SK-N-SH (cell line): ENCODE measurements at regions not wholly inside any gene's neighbourhood (a gene's known extent, or its start where the extent isn't known, plus 50 kb on each side); places are given as distances from the start of the nearest gene placed in this dataset.
A peak's percentile ranks its signal among the peaks of the same experiment; 100 is the strongest.

Experiments used
- CTCF ChIA-PET: fragments of 300-600, 350-600 bp; formaldehyde crosslinking; extraction: SDS; loops from one replicate; lab custom pipeline; 2021; lab: Yijun Ruan, JAX
- POLR2A ChIA-PET: fragments of 350-600 bp; sonication (Branson Sonifier 250); formaldehyde crosslinking; extraction: SDS; loops from one replicate; lab custom pipeline; 2020; ENCODE audit warnings: antibody characterized with exemption, inconsistent platforms; lab: Yijun Ruan, JAX
- DNase-seq: peaks from one replicate; pipeline ENCODE4 v3.0.0; 2012
- H2AFZ ChIP-seq: fragments of 200-600 bp; sonication (generic); 2 replicates; pipeline ENCODE4 v1.8.1; 2016; ENCODE audit warnings: antibody characterized with exemption, mild to moderate bottlenecking, low read depth
- H3F3A ChIP-seq: fragments of 200-600 bp; sonication (generic); replicated peaks from 2 replicates; pipeline ENCODE3; 2016; ENCODE audit warnings: antibody characterized with exemption, mild to moderate bottlenecking; ENCODE audit not compliant: insufficient read depth
- H3K27ac ChIP-seq, 2 experiments: fragments of 200-500 bp in 1 of 2; fragments of 200-600 bp in 1 of 2; sonication (Bioruptor generic) in 1 of 2; sonication (generic), shearing (Covaris generic) in 1 of 2; 2 replicates each; pipeline versions ENCODE4 v1.5.1 to v1.6.1; 2014 to 2016; ENCODE audit warnings: low read depth in 2 of 2, inconsistent platforms in 1 of 2, low read length in 1 of 2, mild to moderate bottlenecking in 1 of 2, mixed read lengths in 1 of 2
- H3K27me3 ChIP-seq: fragments of 200-600 bp; sonication (generic), shearing (Covaris generic); 2 replicates; pipeline ENCODE4 v1.6.1; 2016; ENCODE audit warnings: mixed run types; ENCODE audit not compliant: insufficient read depth
- H3K36me3 ChIP-seq, 2 experiments: fragments of 200-500 bp in 1 of 2; fragments of 200-600 bp in 1 of 2; sonication (Bioruptor generic) in 1 of 2; sonication (generic) in 1 of 2; replicated peaks in 1 of 2; 2 replicates each; pipeline versions ENCODE3 to v1.5.1; 2014 to 2016; ENCODE audit warnings: low read length in 1 of 2, mild to moderate bottlenecking in 1 of 2; ENCODE audit not compliant: insufficient read depth in 2 of 2, control insufficient read depth in 1 of 2
- H3K4me1 ChIP-seq, 2 experiments: fragments of 200-500 bp in 1 of 2; fragments of 200-600 bp in 1 of 2; sonication (Bioruptor generic) in 1 of 2; sonication (generic), shearing (Covaris generic) in 1 of 2; 2 replicates each; pipeline versions ENCODE4 v1.5.1 to v1.6.1; 2014 to 2016; ENCODE audit warnings: low read depth in 1 of 2, low read length in 1 of 2, mixed run types in 1 of 2; ENCODE audit not compliant: insufficient read depth in 2 of 2, control insufficient read depth in 1 of 2
- H3K4me2 ChIP-seq: fragments of 200-600 bp; sonication (generic), shearing (Covaris generic); 2 replicates; pipeline ENCODE4 v1.6.1; 2017; ENCODE audit warnings: mixed run types
- H3K4me3 ChIP-seq, 2 experiments: fragments of 200-500 bp in 1 of 2; fragments of 200-600 bp in 1 of 2; sonication (Bioruptor generic) in 1 of 2; sonication (generic), shearing (Covaris generic) in 1 of 2; 2 replicates each; pipeline versions ENCODE4 v1.5.1 to v1.8.1; 2014 to 2016; ENCODE audit warnings: low read depth in 2 of 2, inconsistent platforms in 1 of 2, low read length in 1 of 2, mild to moderate bottlenecking in 1 of 2, mixed read lengths in 1 of 2, moderate library complexity in 1 of 2
- H3K79me2 ChIP-seq: fragments of 200-600 bp; sonication (generic); 2 replicates; pipeline ENCODE4 v1.8.1; 2017; ENCODE audit warnings: mild to moderate bottlenecking; ENCODE audit not compliant: insufficient read depth
- H3K9ac ChIP-seq: fragments of 200-600 bp; sonication (generic); 2 replicates; pipeline ENCODE4 v1.6.1; 2017; ENCODE audit warnings: mixed run types
- H3K9me2 ChIP-seq: fragments of 200-600 bp; sonication (generic); 2 replicates; pipeline ENCODE4 v1.6.1; 2017; ENCODE audit warnings: mixed run types
- H3K9me3 ChIP-seq: fragments of 200-600 bp; sonication (generic); 2 replicates; pipeline ENCODE4 v1.6.1; 2017; ENCODE audit warnings: mixed run types, mild to moderate bottlenecking, moderate library complexity
- H4K20me1 ChIP-seq: fragments of 200-600 bp; sonication (generic); 2 replicates; pipeline ENCODE4 v1.6.1; 2017; ENCODE audit warnings: mild to moderate bottlenecking, mixed run types; ENCODE audit not compliant: insufficient read depth
- CHD2 ChIP-seq: fragments of 150-350 bp; IDR thresholded peaks from 2 replicates; pipeline ENCODE4 v1.6.1; 2018; ENCODE audit warnings: low read length; ENCODE audit not compliant: partially characterized antibody
- CTCF ChIP-seq: fragments of 200-600 bp; sonication (generic); IDR thresholded peaks from 2 replicates; pipeline ENCODE4 v1.6.1; 2017; ENCODE audit warnings: antibody characterized with exemption, mild to moderate bottlenecking, moderate library complexity
- ELF1 ChIP-seq: IDR thresholded peaks from 2 replicates; pipeline ENCODE4 v1.4.0; 2012
- EP300 ChIP-seq, 2 experiments: IDR thresholded peaks; 2 replicates each; pipeline versions ENCODE4 v1.4.0 to v1.6.1; 2012; ENCODE audit warnings: borderline replicate concordance in 1 of 2, low read depth in 1 of 2, low read length in 1 of 2
- FOSL2 ChIP-seq: IDR thresholded peaks from 2 replicates; pipeline ENCODE4 v1.4.0; 2012; ENCODE audit warnings: low read depth, mild to moderate bottlenecking, moderate library complexity, borderline replicate concordance
- FOXM1 ChIP-seq: IDR thresholded peaks from 2 replicates; pipeline ENCODE4 v1.4.0; 2012; ENCODE audit warnings: low read depth, mild to moderate bottlenecking
- IRF3 ChIP-seq: fragments of 150-350 bp; IDR thresholded peaks from 2 replicates; pipeline ENCODE4 v1.6.1; 2016; ENCODE audit warnings: mild to moderate bottlenecking, low read depth, low read length
- MAX ChIP-seq: IDR thresholded peaks from 2 replicates; pipeline ENCODE4 v1.4.0; 2012; ENCODE audit warnings: low read depth
- NFIC ChIP-seq: IDR thresholded peaks from 2 replicates; pipeline ENCODE4 v1.4.0; 2012; ENCODE audit warnings: borderline replicate concordance
- NRF1 ChIP-seq: IDR thresholded peaks from 2 replicates; pipeline ENCODE4 v1.6.1; 2012; ENCODE audit warnings: low read depth, mild to moderate bottlenecking, low read length
- RAD21 ChIP-seq: IDR thresholded peaks from 2 replicates; pipeline ENCODE4 v1.6.1; 2012; ENCODE audit warnings: mild to moderate bottlenecking, low read length
- RCOR1 ChIP-seq: fragments of 150-350 bp; IDR thresholded peaks from 2 replicates; pipeline ENCODE4 v1.6.1; 2017; ENCODE audit warnings: antibody characterized with exemption, low read length
- REST ChIP-seq: IDR thresholded peaks from 2 replicates; pipeline ENCODE4 v1.6.1; 2012; ENCODE audit warnings: mild to moderate bottlenecking, low read depth, low read length, moderate library complexity
- SMC3 ChIP-seq: IDR thresholded peaks from 2 replicates; pipeline ENCODE4 v1.6.1; 2012; ENCODE audit warnings: low read depth, low read length, improper control_type of control experiment
- TAF1 ChIP-seq: IDR thresholded peaks from 2 replicates; pipeline ENCODE4 v1.6.1; 2012; ENCODE audit warnings: low read depth, mild to moderate bottlenecking, low read length, moderate library complexity, borderline replicate concordance
- TCF12 ChIP-seq: IDR thresholded peaks from 2 replicates; pipeline ENCODE4 v1.4.0; 2012
- TEAD4 ChIP-seq: IDR thresholded peaks from 2 replicates; pipeline ENCODE4 v1.4.0; 2012; ENCODE audit warnings: mild to moderate bottlenecking, borderline replicate concordance; ENCODE audit not compliant: insufficient read depth
- USF2 ChIP-seq: fragments of 150-350 bp; IDR thresholded peaks from 2 replicates; pipeline ENCODE4 v1.6.1; 2017; ENCODE audit warnings: antibody characterized with exemption, low read length, low read depth, borderline replicate concordance
- WGBS: methylation state at CpG from one replicate; pipeline ENCODE4 v1.1.6; 2017; ENCODE audit warnings: low lambda C conversion rate; 5-methylcytosine and 5-hydroxymethylcytosine counted together

GRCh38 chr4:73341454-73341853 is 62.6 kb upstream of the ALB start:
- H3K9me3 ChIP-seq: no peaks in the 10 kb centered on the region
- ChIA-PET POLR2A (no interaction called here), CTCF (interaction anchor here (0.6 to 2.3 kb wide), 12 partner anchors 8 to 104 kb away, joined by 3 to 14 read pairs (median 4); no protein-coding TSS in a partner anchor)
- TF ChIP-seq FOSL2: no peak
- TF ChIP-seq CTCF: peak; percentile 53
- TF ChIP-seq SMC3: peak; percentile 27
- peak; percentile 62 for TF ChIP-seq RAD21
- WGBS: 1% methylated on average over 4 of the region's 4 CpGs
- no peak overlapping the region for H3K4me2 ChIP-seq
- peaks cover 12% of the 10 kb centered on the region; the same call in 1 of the 2 replicates for H3K27me3 ChIP-seq
- peak; percentile 11 for DNase-seq
- H3K4me3 ChIP-seq: peak overlapping the region in 1 of 2 experiments; percentile 36; a peak in 1 of 4 replicates
- no peak overlapping the region for H3K9ac ChIP-seq
- no peaks in the 10 kb centered on the region for H3F3A ChIP-seq
- H3K36me3 ChIP-seq: no peaks in the 10 kb centered on the region
- H4K20me1 ChIP-seq: no peaks in the 10 kb centered on the region
- H3K9me2 ChIP-seq: no peaks in the 10 kb centered on the region
- no peak overlapping the region for H2AFZ ChIP-seq
- H3K4me1 ChIP-seq: no peaks in the 10 kb centered on the region
- H3K27ac ChIP-seq: no peak overlapping the region
- no peaks in the 10 kb centered on the region for H3K79me2 ChIP-seq

GRCh38 chr4:73340917-73341316 is 63.2 kb upstream of the ALB start:
- Histone ChIP-seq H4K20me1 (no peaks in the 10 kb centered on the region), H3K27ac (no peak overlapping the region), H3K4me3 (no peak overlapping the region), H3K4me2 (no peak overlapping the region), H2AFZ (no peak overlapping the region), H3K9ac (no peak overlapping the region), H3K79me2 (no peaks in the 10 kb centered on the region), H3F3A (no peaks in the 10 kb centered on the region), H3K27me3 (peaks cover 9% of the 10 kb centered on the region; the same call in 1 of the 2 replicates), H3K9me2 (no peaks in the 10 kb centered on the region), H3K4me1 (no peaks in the 10 kb centered on the region), H3K36me3 (no peaks in the 10 kb centered on the region), H3K9me3 (no peaks in the 10 kb centered on the region)
- TF ChIP-seq IRF3 (no peak), EP300 (IDR thresholded peaks at IDR 0.05; ENCODE audit: borderline replicate concordance in 1 of 2, low read depth in 1 of 2, low read length in 1 of 2) (no peak), TCF12 (no peak), FOXM1 (no peak), CHD2 (no peak), SMC3 (no peak), USF2 (no peak), TEAD4 (no peak), ELF1 (no peak), RCOR1 (no peak), MAX (no peak), TAF1 (no peak), NFIC (no peak), NRF1 (no peak), REST (no peak)
- CTCF ChIA-PET: interaction anchor here (0.6 to 2.3 kb wide), 10 partner anchors 9 to 105 kb away, joined by 3 to 14 read pairs (median 6); no protein-coding TSS in a partner anchor
- POLR2A ChIA-PET: no interaction called here
- no peak for DNase-seq
